Smooth muscle cell (in vitro differentiated cells): ENCODE measurements at regions not wholly inside any gene's neighbourhood (a gene's known extent, or its start where the extent isn't known, plus 50 kb on each side); places are given as distances from the start of the nearest gene placed in this dataset.

ENCODE experiments used
- DNase-seq: peaks from one replicate; lab custom pipeline; 2025; ENCODE audit not compliant: unreplicated experiment; lab: John Stamatoyannopoulos, UW
- H2AFZ ChIP-seq: fragments of 200-600 bp; sonication (generic); 2 replicates; pipeline ENCODE4 v1.6.0; 2016; ENCODE audit warnings: antibody characterized with exemption, low read depth, mild to moderate bottlenecking
- H3F3A ChIP-seq: fragments of 200-600 bp; sonication (generic); 2 replicates; pipeline ENCODE4 v1.6.0; 2017; ENCODE audit warnings: antibody characterized with exemption, low read depth
- H3K27ac ChIP-seq: fragments of 200-600 bp; sonication (generic); 2 replicates; pipeline ENCODE4 v1.5.1; 2016; ENCODE audit warnings: low read depth, mild to moderate bottlenecking
- H3K27me3 ChIP-seq: fragments of 200-600 bp; sonication (generic); 2 replicates; pipeline ENCODE4 v1.6.1; 2016; ENCODE audit warnings: low read depth, mild to moderate bottlenecking
- H3K36me3 ChIP-seq: fragments of 200-600 bp; sonication (generic); 2 replicates; pipeline ENCODE4 v1.5.1; 2016; ENCODE audit warnings: low read depth
- H3K4me1 ChIP-seq: fragments of 200-600 bp; sonication (generic); 2 replicates; pipeline ENCODE4 v1.5.1; 2016; ENCODE audit warnings: low read depth
- H3K4me2 ChIP-seq: fragments of 200-600 bp; sonication (generic); 2 replicates; pipeline ENCODE4 v1.6.0; 2016; ENCODE audit warnings: mild to moderate bottlenecking
- H3K4me3 ChIP-seq: fragments of 200-600 bp; sonication (generic); 2 replicates; pipeline ENCODE4 v1.5.1; 2016; ENCODE audit warnings: mild to moderate bottlenecking
- H3K79me2 ChIP-seq: fragments of 200-600 bp; sonication (generic); 2 replicates; pipeline ENCODE4 v1.6.0; 2016; ENCODE audit warnings: low read depth, mild to moderate bottlenecking
- H3K9ac ChIP-seq: fragments of 200-600 bp; sonication (generic); 2 replicates; pipeline ENCODE4 v1.6.0; 2016; ENCODE audit warnings: low read depth
- H3K9me3 ChIP-seq: fragments of 200-600 bp; sonication (generic); replicated peaks from 2 replicates; pipeline ENCODE4 v1.5.1; 2016; ENCODE audit warnings: low read depth
- H4K20me1 ChIP-seq: fragments of 200-600 bp; sonication (generic); 2 replicates; pipeline ENCODE4 v1.6.0; 2016; ENCODE audit warnings: low read depth
- WGBS: methylation state at CpG from one replicate; pipeline ENCODE4 v1.1.7; 2016; ENCODE audit warnings: low lambda C conversion rate; 5-methylcytosine and 5-hydroxymethylcytosine counted together
- TF ChIP-seq, protein P1 (sequence below): fragments of 200-600 bp; sonication (generic); IDR thresholded peaks from 2 replicates; pipeline ENCODE4 v1.5.1; 2017; ENCODE audit warnings: borderline replicate concordance, mild to moderate bottlenecking, antibody characterized with exemption; ENCODE audit not compliant: insufficient read depth, poor library complexity, severe bottlenecking

DNA sequence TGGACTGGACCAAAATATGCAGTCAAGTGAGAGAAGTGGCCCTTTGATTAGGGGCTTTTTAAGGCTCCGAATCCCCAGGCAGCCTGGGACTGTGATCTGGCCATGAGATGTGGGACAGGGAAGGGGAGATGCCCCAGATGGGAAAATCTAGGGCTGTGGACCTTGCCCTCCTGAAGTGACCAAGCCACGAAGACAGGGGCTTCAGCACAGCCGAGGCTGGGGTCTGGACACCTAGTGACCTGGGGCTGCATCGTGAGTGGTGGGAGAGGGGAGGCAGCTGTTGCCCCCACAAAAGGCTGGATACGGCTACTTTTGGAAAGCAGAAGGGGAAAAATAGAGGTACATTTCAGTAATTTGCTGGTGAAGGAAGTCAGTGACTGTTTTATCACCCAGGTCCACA is 139.5 kb upstream of the SLC24A3 start:
- Histone ChIP-seq H3K4me2 (no peak overlapping the region), H3K79me2 (no peaks in the 10 kb centered on the region), H3K4me3 (no peak overlapping the region), H3K4me1 (no peaks in the 10 kb centered on the region), H4K20me1 (no peaks in the 10 kb centered on the region), H2AFZ (no peak overlapping the region), H3K27ac (no peak overlapping the region), H3K27me3 (peaks cover 5% of the 10 kb centered on the region), H3F3A (no peaks in the 10 kb centered on the region), H3K9me3 (no peaks in the 10 kb centered on the region), H3K36me3 (no peaks in the 10 kb centered on the region), H3K9ac (no peak overlapping the region)
- no peak for DNase-seq
- 88% methylated on average over 5 of the region's 5 CpGs for WGBS
- TF ChIP-seq, protein P1, sequence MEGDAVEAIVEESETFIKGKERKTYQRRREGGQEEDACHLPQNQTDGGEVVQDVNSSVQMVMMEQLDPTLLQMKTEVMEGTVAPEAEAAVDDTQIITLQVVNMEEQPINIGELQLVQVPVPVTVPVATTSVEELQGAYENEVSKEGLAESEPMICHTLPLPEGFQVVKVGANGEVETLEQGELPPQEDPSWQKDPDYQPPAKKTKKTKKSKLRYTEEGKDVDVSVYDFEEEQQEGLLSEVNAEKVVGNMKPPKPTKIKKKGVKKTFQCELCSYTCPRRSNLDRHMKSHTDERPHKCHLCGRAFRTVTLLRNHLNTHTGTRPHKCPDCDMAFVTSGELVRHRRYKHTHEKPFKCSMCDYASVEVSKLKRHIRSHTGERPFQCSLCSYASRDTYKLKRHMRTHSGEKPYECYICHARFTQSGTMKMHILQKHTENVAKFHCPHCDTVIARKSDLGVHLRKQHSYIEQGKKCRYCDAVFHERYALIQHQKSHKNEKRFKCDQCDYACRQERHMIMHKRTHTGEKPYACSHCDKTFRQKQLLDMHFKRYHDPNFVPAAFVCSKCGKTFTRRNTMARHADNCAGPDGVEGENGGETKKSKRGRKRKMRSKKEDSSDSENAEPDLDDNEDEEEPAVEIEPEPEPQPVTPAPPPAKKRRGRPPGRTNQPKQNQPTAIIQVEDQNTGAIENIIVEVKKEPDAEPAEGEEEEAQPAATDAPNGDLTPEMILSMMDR: no peak

DNA sequence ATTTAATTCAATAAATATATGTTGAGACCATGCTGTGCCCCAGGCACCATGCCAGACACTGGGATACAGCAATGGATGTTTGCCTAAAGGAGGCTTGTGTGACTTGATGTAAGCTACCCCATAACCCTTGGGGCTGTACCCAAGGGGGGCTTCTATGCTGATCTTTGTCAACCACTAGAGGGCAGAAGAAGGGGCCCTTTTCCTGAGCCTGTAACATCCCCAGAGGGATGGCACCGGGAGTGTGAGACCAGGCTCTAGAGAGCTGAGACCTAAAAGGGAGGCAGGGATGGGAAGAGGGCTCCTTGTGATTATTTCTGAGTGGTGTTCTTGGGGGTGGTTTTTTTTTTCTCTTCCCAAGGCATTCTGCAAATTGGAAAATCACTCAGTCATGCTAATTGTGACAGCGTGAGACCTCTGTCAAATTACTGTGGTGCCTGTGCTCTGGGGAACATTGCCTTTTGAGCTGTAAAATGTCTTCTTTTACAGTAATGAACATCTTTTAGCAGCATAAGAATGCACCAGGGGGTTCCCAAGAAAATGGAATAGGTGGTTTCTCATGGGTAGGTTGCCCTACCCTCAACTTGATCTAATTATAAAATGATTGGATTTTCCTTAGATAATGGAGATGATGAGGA is 138.7 kb upstream of the SLC24A3 start:
- no peaks in the 10 kb centered on the region for H3K36me3 ChIP-seq
- peaks cover 5% of the 10 kb centered on the region for H3K27me3 ChIP-seq
- no peak for DNase-seq
- no peaks in the 10 kb centered on the region for H3K9me3 ChIP-seq
- TF ChIP-seq, protein P1: peak; percentile 39
- no peaks in the 10 kb centered on the region for H4K20me1 ChIP-seq
- H3K79me2 ChIP-seq: no peaks in the 10 kb centered on the region
- no peak overlapping the region for H2AFZ ChIP-seq
- H3K4me3 ChIP-seq: no peak overlapping the region
- no peak overlapping the region for H3K4me2 ChIP-seq
- H3K9ac ChIP-seq: no peak overlapping the region
- no peaks in the 10 kb centered on the region for H3K4me1 ChIP-seq
- H3F3A ChIP-seq: no peaks in the 10 kb centered on the region
- no peak overlapping the region for H3K27ac ChIP-seq
- 40% methylated on average over 2 of the region's 2 CpGs for WGBS

DNA sequence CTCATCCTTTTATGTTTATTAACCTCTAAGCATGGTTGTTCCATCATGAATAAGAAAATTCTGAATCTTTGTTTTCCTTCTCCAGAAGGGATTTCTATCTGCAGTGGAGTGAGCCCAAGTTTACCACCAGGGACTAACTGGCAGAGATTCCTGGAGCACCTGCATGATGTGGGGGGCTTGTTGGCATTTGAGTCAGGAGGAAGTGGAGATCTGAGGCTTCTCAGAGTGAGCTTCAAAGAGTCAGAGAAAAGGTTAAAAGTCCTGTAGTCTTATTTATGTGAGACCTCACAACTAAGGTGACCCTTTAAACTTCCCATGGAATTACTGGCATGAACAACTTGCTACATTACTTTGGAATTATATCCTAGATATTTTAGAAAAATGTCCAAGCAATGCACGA is 138.1 kb upstream of the SLC24A3 start:
- Histone ChIP-seq H3K4me2 (no peak overlapping the region), H2AFZ (no peak overlapping the region), H4K20me1 (no peaks in the 10 kb centered on the region), H3K27me3 (peaks cover 5% of the 10 kb centered on the region), H3K9me3 (no peaks in the 10 kb centered on the region), H3K4me3 (no peak overlapping the region), H3K27ac (no peak overlapping the region), H3K4me1 (no peaks in the 10 kb centered on the region), H3K9ac (no peak overlapping the region), H3F3A (no peaks in the 10 kb centered on the region), H3K79me2 (no peaks in the 10 kb centered on the region), H3K36me3 (no peaks in the 10 kb centered on the region)
- 80% methylated on average over 1 of the region's 1 CpG for whole genome bisulfite sequencing
- TF ChIP-seq, protein P1: no peak
- DNase-seq: no peak

DNA sequence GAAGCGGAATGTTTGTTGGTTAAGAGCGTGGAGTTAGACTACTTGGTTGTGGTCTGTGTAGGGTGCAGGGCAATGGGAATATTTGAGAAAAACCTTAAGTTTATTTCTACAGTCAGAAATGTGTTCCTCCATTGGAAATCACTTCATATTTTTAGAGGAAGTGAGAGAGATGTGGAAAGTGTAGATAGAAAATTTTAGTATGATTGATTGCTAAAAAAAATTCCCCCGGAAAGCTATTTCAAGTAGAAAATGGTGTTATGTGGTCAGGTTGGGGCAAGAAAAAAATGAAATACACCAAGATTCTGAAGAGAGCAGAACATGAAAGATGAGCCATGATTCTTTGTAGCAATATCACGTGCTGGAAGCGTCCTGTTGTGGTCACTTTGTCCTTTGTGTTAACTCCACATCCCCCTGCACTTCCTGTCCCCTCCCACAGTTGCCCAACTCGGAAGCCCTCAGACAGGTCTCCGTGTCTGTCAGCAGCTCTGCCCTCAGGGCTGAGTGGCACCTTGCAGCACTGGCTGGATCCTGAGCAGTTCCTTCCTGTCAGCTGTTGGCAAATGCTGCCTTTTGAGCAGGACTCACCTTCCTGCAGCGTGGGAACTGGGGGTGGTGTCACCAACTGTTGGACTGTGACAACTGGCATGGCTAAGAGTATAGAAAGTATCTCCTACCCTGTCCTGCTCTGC is 137.5 kb upstream of the SLC24A3 start:
- no peaks in the 10 kb centered on the region for H3K4me1 ChIP-seq
- TF ChIP-seq, protein P1: no peak
- H3K9me3 ChIP-seq: no peaks in the 10 kb centered on the region
- H3K4me3 ChIP-seq: no peak overlapping the region
- H3F3A ChIP-seq: no peaks in the 10 kb centered on the region
- DNase-seq: no peak
- no peak overlapping the region for H2AFZ ChIP-seq
- H3K9ac ChIP-seq: no peak overlapping the region
- WGBS: 81% methylated on average over 8 of the region's 8 CpGs
- H4K20me1 ChIP-seq: no peaks in the 10 kb centered on the region
- H3K79me2 ChIP-seq: no peaks in the 10 kb centered on the region
- H3K27me3 ChIP-seq: peaks cover 5% of the 10 kb centered on the region
- H3K27ac ChIP-seq: no peak overlapping the region
- H3K36me3 ChIP-seq: no peaks in the 10 kb centered on the region
- no peak overlapping the region for H3K4me2 ChIP-seq
